Naive thymus-derived CD8-positive, alpha-beta T cell (primary cell): ENCODE measurements at regions not wholly inside any gene's neighbourhood (a gene's known extent, or its start where the extent isn't known, plus 50 kb on each side); places are given as distances from the start of the nearest gene placed in this dataset.

Experiments
- ATAC-seq, 2 donors: fragments of 150-1000 bp; cut with Tn5 transposase in 1 of 2; sonication (Bioruptor Pico), chemical (Tn5 transposase) in 1 of 2; 1 replicate in 1 of 2; 2 replicates in 1 of 2; pipeline ENCODE4 v1.10.0; 2021; ENCODE audit warnings: mild to moderate bottlenecking in 2 of 2, moderate library complexity in 2 of 2
- POLR2A ChIA-PET: fragments of 350-600 bp; sonication (Branson Sonifier 250); formaldehyde crosslinking; loops from one replicate; lab custom pipeline; 2021; ENCODE audit warnings: antibody characterized with exemption; lab: Charles Lee
- DNase-seq, 10 donors: peaks; one replicate each; pipeline versions ENCODE4 v3.0.0 to v3.0.0-alpha.2; 2020 to 2022
- H3K27ac Mint-ChIP-seq, 10 donors: one replicate each; pipeline ENCODE4 v1.8.0; 2020 to 2022; ENCODE audit warnings: mild to moderate bottlenecking in 10 of 10, mixed read lengths in 10 of 10, moderate library complexity in 4 of 10, inconsistent platforms in 1 of 10
- H3K27me3 Mint-ChIP-seq, 5 donors: one replicate each; pipeline ENCODE4 v1.8.0; 2021 to 2022; ENCODE audit warnings: mixed read lengths in 5 of 5
- H3K36me3 Mint-ChIP-seq, 3 donors: one replicate each; pipeline ENCODE4 v1.8.0; 2020 to 2022; ENCODE audit warnings: mixed read lengths in 3 of 3, mild to moderate bottlenecking in 2 of 3, inconsistent platforms in 1 of 3
- H3K4me1 Mint-ChIP-seq, 4 donors: one replicate each; pipeline ENCODE4 v1.8.0; 2021 to 2022; ENCODE audit warnings: mixed read lengths in 4 of 4
- H3K4me3 Mint-ChIP-seq, 10 donors: one replicate each; pipeline ENCODE4 v1.8.0; 2020 to 2022; ENCODE audit warnings: mild to moderate bottlenecking in 10 of 10, mixed read lengths in 10 of 10, moderate library complexity in 6 of 10, inconsistent platforms in 1 of 10
- H3K9me3 Mint-ChIP-seq, 9 donors: one replicate each; pipeline ENCODE4 v1.8.0; 2020 to 2022; ENCODE audit warnings: mixed read lengths in 9 of 9, mild to moderate bottlenecking in 3 of 9, inconsistent platforms in 1 of 9, moderate library complexity in 1 of 9

- Mint-ChIP-seq H3K4me3 (no peak overlapping the region), H3K4me1 (no peaks in the 10 kb centered on the region), H3K27me3 (no peaks in the 10 kb centered on the region), H3K9me3 (peaks cover 0 to 29% (median 4%) of the 10 kb centered on the region in 9 donors), H3K36me3 (no peaks in the 10 kb centered on the region), H3K27ac (no peak overlapping the region)
- POLR2A ChIA-PET, result no interaction called here
- no peak for DNase-seq
- no peak for ATAC-seq
Measured at GRCh38 chr3:192082730-192083660, 622.0 kb downstream of the PYDC2 start.
